Esophagus (tissue), 2 donors: ENCODE measurements at regions not wholly inside any gene's neighbourhood (a gene's known extent, or its start where the extent isn't known, plus 50 kb on each side); places are given as distances from the start of the nearest gene placed in this dataset.
"Not testable (repeated sequence)": the region's sequence is repeated elsewhere in the genome, so short reads cannot be mapped to it uniquely, and the experiment has no call there.

Experiments used
- H3K27ac ChIP-seq, 2 donors: one replicate each; pipeline ENCODE4 v1.5.1; 2013; ENCODE audit warnings: low read depth in 2 of 2, mild to moderate bottlenecking in 2 of 2, inconsistent platforms in 1 of 2, low read length in 1 of 2, moderate library complexity in 1 of 2
- H3K27me3 ChIP-seq, 2 donors: one replicate each; pipeline ENCODE4 v1.6.1; 2013; ENCODE audit warnings: low read length in 2 of 2, control low read depth in 1 of 2, mild to moderate bottlenecking in 1 of 2; ENCODE audit not compliant: insufficient read depth in 2 of 2, control insufficient read depth in 1 of 2
- H3K36me3 ChIP-seq, 2 donors: one replicate each; pipeline ENCODE4 v1.6.1; 2013; ENCODE audit warnings: low read length in 1 of 2; ENCODE audit not compliant: control insufficient read depth in 2 of 2, insufficient read depth in 2 of 2
- H3K4me1 ChIP-seq, 2 donors: one replicate each; pipeline ENCODE4 v1.6.1; 2013; ENCODE audit warnings: low read length in 1 of 2; ENCODE audit not compliant: control insufficient read depth in 2 of 2, insufficient read depth in 2 of 2
- H3K4me3 ChIP-seq, 2 donors: one replicate each; pipeline ENCODE4 v1.5.1; 2013; ENCODE audit warnings: low read length in 2 of 2, mild to moderate bottlenecking in 2 of 2, low read depth in 1 of 2, moderate library complexity in 1 of 2
- H3K9me3 ChIP-seq, 2 donors: one replicate each; pipeline ENCODE4 v1.6.1; 2013; ENCODE audit warnings: mild to moderate bottlenecking in 2 of 2, low read depth in 1 of 2, low read length in 1 of 2, moderate library complexity in 1 of 2; ENCODE audit not compliant: control insufficient read depth in 2 of 2, insufficient read depth in 1 of 2
- WGBS, 2 donors: extraction: QIAGEN DNeasy Blood & Tissue Kit; methylation state at CpG; one replicate each; pipeline ENCODE4 v1.1.7; 2013; 5-methylcytosine and 5-hydroxymethylcytosine counted together
- donor health status: healthy with polysubstance abuse.
- donor health status: Bipolar disorder and iron deficiency.

GRCh38 chr6:141050471-141050870 is 1082.3 kb upstream of the GJE1 start:
- H3K27me3 ChIP-seq: no peaks in the 10 kb centered on the region
- no peaks in the 10 kb centered on the region for H3K36me3 ChIP-seq
- 70 to 84% methylated on average over 1 of the region's 1 CpG for WGBS, 2 donors
- no peaks in the 10 kb centered on the region for H3K9me3 ChIP-seq
- no peaks in the 10 kb centered on the region for H3K4me1 ChIP-seq
- H3K27ac ChIP-seq: no peak overlapping the region
- no peak overlapping the region for H3K4me3 ChIP-seq

GRCh38 chr6:141048451-141048850 is 1084.3 kb upstream of the GJE1 start:
- WGBS, 2 donors: 16 to 38% methylated on average over 1 of the region's 1 CpG
- Histone ChIP-seq H3K36me3 (no peaks in the 10 kb centered on the region), H3K27me3 (no peaks in the 10 kb centered on the region), H3K4me1 (no peaks in the 10 kb centered on the region), H3K27ac (no peak overlapping the region), H3K4me3 (no peak overlapping the region), H3K9me3 (no peaks in the 10 kb centered on the region)

- H3K27ac ChIP-seq, H3K36me3 ChIP-seq, H3K9me3 ChIP-seq, H3K27me3 ChIP-seq, H3K4me1 ChIP-seq, H3K4me3 ChIP-seq: not testable (repeated sequence)
These were observed 1086.2 kb upstream of the GJE1 start for GRCh38 chr6:141046496-141046895.

GRCh38 chr6:141041596-141042087 is 1091.1 kb upstream of the GJE1 start:
- H3K27ac ChIP-seq: no peak overlapping the region
- no peaks in the 10 kb centered on the region for H3K36me3 ChIP-seq
- peaks cover 0 to 5% of the 10 kb centered on the region in 2 donors for H3K9me3 ChIP-seq
- no peaks in the 10 kb centered on the region for H3K27me3 ChIP-seq
- H3K4me3 ChIP-seq: no peak overlapping the region
- no peaks in the 10 kb centered on the region for H3K4me1 ChIP-seq
- WGBS, 2 donors: 95 to 96% methylated on average over 14 of the region's 14 CpGs

- H3K27me3 ChIP-seq: no peaks in the 10 kb centered on the region
- H3K36me3 ChIP-seq: no peaks in the 10 kb centered on the region
- WGBS, 2 donors: 63 to 64% methylated on average over 5 of the region's 5 CpGs
- no peaks in the 10 kb centered on the region for H3K9me3 ChIP-seq
- H3K4me3 ChIP-seq: no peak overlapping the region
- no peak overlapping the region for H3K27ac ChIP-seq
- no peaks in the 10 kb centered on the region for H3K4me1 ChIP-seq
These were observed 1097.2 kb upstream of the GJE1 start for GRCh38 chr6:141035312-141036200.

- no peaks in the 10 kb centered on the region for H3K36me3 ChIP-seq
- no peak overlapping the region for H3K27ac ChIP-seq
- no peaks in the 10 kb centered on the region for H3K27me3 ChIP-seq
- no peak overlapping the region for H3K4me3 ChIP-seq
- H3K4me1 ChIP-seq: no peaks in the 10 kb centered on the region
- H3K9me3 ChIP-seq: no peaks in the 10 kb centered on the region
These were observed 1099.6 kb upstream of the GJE1 start for GRCh38 chr6:141033101-141033500.

- no peak overlapping the region for H3K27ac ChIP-seq
- no peaks in the 10 kb centered on the region for H3K36me3 ChIP-seq
- no peaks in the 10 kb centered on the region for H3K27me3 ChIP-seq
- no peak overlapping the region for H3K4me3 ChIP-seq
- WGBS, 2 donors: 83 to 95% methylated on average over 1 of the region's 1 CpG
- no peaks in the 10 kb centered on the region for H3K4me1 ChIP-seq
- no peaks in the 10 kb centered on the region for H3K9me3 ChIP-seq
These were observed 1102.8 kb upstream of the GJE1 start for GRCh38 chr6:141029908-141030307.

GRCh38 chr6:141028791-141029280 is 1103.9 kb upstream of the GJE1 start:
- H3K9me3 ChIP-seq: no peaks in the 10 kb centered on the region
- H3K27ac ChIP-seq: no peak overlapping the region
- H3K27me3 ChIP-seq: no peaks in the 10 kb centered on the region
- no peaks in the 10 kb centered on the region for H3K36me3 ChIP-seq
- H3K4me1 ChIP-seq: no peaks in the 10 kb centered on the region
- WGBS, 2 donors: 26 to 29% methylated on average over 2 of the region's 2 CpGs
- H3K4me3 ChIP-seq: no peak overlapping the region

GRCh38 chr6:141026504-141026903 is 1106.2 kb upstream of the GJE1 start:
- H3K27me3 ChIP-seq: no peaks in the 10 kb centered on the region
- H3K36me3 ChIP-seq: no peaks in the 10 kb centered on the region
- H3K9me3 ChIP-seq: no peaks in the 10 kb centered on the region
- WGBS, 2 donors: 33 to 36% methylated on average over 1 of the region's 1 CpG
- no peaks in the 10 kb centered on the region for H3K4me1 ChIP-seq
- no peak overlapping the region for H3K4me3 ChIP-seq
- no peak overlapping the region for H3K27ac ChIP-seq

- 76 to 79% methylated on average over 2 of the region's 2 CpGs for WGBS, 2 donors
These were observed 1108.2 kb upstream of the GJE1 start for GRCh38 chr6:141024526-141024925.

More at GRCh38 chr6:141024526-141024925, 1108.2 kb upstream of the GJE1 start:
- H3K27me3 ChIP-seq: no peaks in the 10 kb centered on the region
- H3K27ac ChIP-seq: no peak overlapping the region
- H3K9me3 ChIP-seq: no peaks in the 10 kb centered on the region
- no peaks in the 10 kb centered on the region for H3K36me3 ChIP-seq
- H3K4me1 ChIP-seq: no peaks in the 10 kb centered on the region
- no peak overlapping the region for H3K4me3 ChIP-seq
